MM.1S (cell line): ENCODE measurements at regions not wholly inside any gene's neighbourhood (a gene's known extent, or its start where the extent isn't known, plus 50 kb on each side); places are given as distances from the start of the nearest gene placed in this dataset.

ENCODE experiments used
- DNase-seq: peaks from one replicate; pipeline ENCODE4 v3.0.0-alpha.2; 2015
- H2AFZ ChIP-seq: fragments of 300-600 bp; sonication (generic); 2 replicates; pipeline ENCODE4 v1.6.0; 2016; ENCODE audit warnings: antibody characterized with exemption, low read length
- H3F3A ChIP-seq: fragments of 300-600 bp; sonication (generic); 2 replicates; pipeline ENCODE4 v1.6.1; 2016; ENCODE audit warnings: mild to moderate bottlenecking, antibody characterized with exemption, low read length, moderate library complexity, mixed read lengths; ENCODE audit not compliant: insufficient read depth
- H3K27ac ChIP-seq: fragments of 300-600 bp; sonication (generic); 2 replicates; pipeline ENCODE4 v1.5.1; 2016; ENCODE audit warnings: mild to moderate bottlenecking, low read length
- H3K27me3 ChIP-seq: fragments of 300-600 bp; sonication (generic); replicated peaks from 2 replicates; pipeline ENCODE4 v1.6.0; 2016; ENCODE audit warnings: low read length; ENCODE audit not compliant: insufficient read depth
- H3K36me3 ChIP-seq: fragments of 300-600 bp; sonication (generic); replicated peaks from 2 replicates; pipeline ENCODE4 v1.6.1; 2016; ENCODE audit warnings: mild to moderate bottlenecking, low read length, mixed read lengths; ENCODE audit not compliant: insufficient read depth
- H3K4me1 ChIP-seq: fragments of 300-600 bp; sonication (generic); 2 replicates; pipeline ENCODE4 v1.6.1; 2016; ENCODE audit warnings: low read length, mixed read lengths
- H3K4me2 ChIP-seq: fragments of 300-600 bp; sonication (generic); 2 replicates; pipeline ENCODE4 v1.6.0; 2016; ENCODE audit warnings: low read depth, low read length
- H3K4me3 ChIP-seq: fragments of 300-600 bp; sonication (generic); 2 replicates; pipeline ENCODE4 v1.5.1; 2016; ENCODE audit warnings: low read length, mixed read lengths
- H3K79me2 ChIP-seq: fragments of 300-600 bp; sonication (generic); 2 replicates; pipeline ENCODE4 v1.6.1; 2016; ENCODE audit warnings: mixed run types, low read length, mixed read lengths
- H3K9ac ChIP-seq: fragments of 300-600 bp; sonication (generic); 2 replicates; pipeline ENCODE4 v1.6.1; 2016; ENCODE audit warnings: low read length, mixed read lengths
- H3K9me2 ChIP-seq: fragments of 300-600 bp; sonication (generic); replicated peaks from 2 replicates; pipeline ENCODE4 v1.6.1; 2016; ENCODE audit warnings: mild to moderate bottlenecking, low read length, mixed read lengths; ENCODE audit not compliant: insufficient read depth
- H3K9me3 ChIP-seq: fragments of 300-600 bp; sonication (generic); replicated peaks from 2 replicates; pipeline ENCODE4 v1.6.1; 2016; ENCODE audit warnings: mild to moderate bottlenecking, low read length, mixed read lengths; ENCODE audit not compliant: insufficient read depth
- H4K20me1 ChIP-seq: fragments of 300-600 bp; sonication (generic); 2 replicates; pipeline ENCODE4 v1.6.1; 2016; ENCODE audit warnings: mild to moderate bottlenecking, low read length, moderate library complexity, mixed read lengths; ENCODE audit not compliant: insufficient read depth
- CTCF ChIP-seq: fragments of 300-600 bp; sonication (generic); IDR thresholded peaks from 2 replicates; pipeline ENCODE4 v1.5.1; 2016; ENCODE audit warnings: antibody characterized with exemption, low read length, mixed read lengths
- EZH2 ChIP-seq: fragments of 300-600 bp; sonication (generic); optimal IDR thresholded peaks from 2 replicates; pipeline ENCODE3; 2017; ENCODE audit warnings: low read depth, mild to moderate bottlenecking, antibody characterized with exemption, low read length, mixed read lengths
- EZH2phosphoT487 ChIP-seq: fragments of 300-600 bp; sonication (generic); IDR thresholded peaks from 2 replicates; pipeline ENCODE4 v1.6.1; 2018; ENCODE audit warnings: antibody characterized with exemption, low read length

GRCh38 chr10:6753644-6754043, 173.6 kb upstream of the PRKCQ start:
- H3K4me2 ChIP-seq, result no peak overlapping the region

GRCh38 chr10:6751363-6751762, 171.3 kb upstream of the PRKCQ start:
- Histone ChIP-seq H3K27ac (no peak overlapping the region), H2AFZ (no peak overlapping the region), H3K4me2 (no peak overlapping the region), H3K79me2 (no peaks in the 10 kb centered on the region), H4K20me1 (no peaks in the 10 kb centered on the region), H3K27me3 (no peaks in the 10 kb centered on the region), H3F3A (no peaks in the 10 kb centered on the region), H3K36me3 (no peaks in the 10 kb centered on the region), H3K4me3 (no peak overlapping the region), H3K4me1 (no peaks in the 10 kb centered on the region), H3K9me3 (no peaks in the 10 kb centered on the region), H3K9me2 (no peaks in the 10 kb centered on the region), H3K9ac (no peak overlapping the region)
- TF ChIP-seq EZH2 (no peak), CTCF (no peak), EZH2phosphoT487 (no peak)
- DNase-seq, result no peak

More at GRCh38 chr10:6753644-6754043, 173.6 kb upstream of the PRKCQ start:
- Histone ChIP-seq H4K20me1 (no peaks in the 10 kb centered on the region), H3K27ac (no peak overlapping the region), H3K9ac (no peak overlapping the region), H3K4me3 (no peak overlapping the region), H3K79me2 (no peaks in the 10 kb centered on the region), H3K27me3 (no peaks in the 10 kb centered on the region), H3K36me3 (no peaks in the 10 kb centered on the region), H3K9me3 (no peaks in the 10 kb centered on the region), H3K9me2 (no peaks in the 10 kb centered on the region), H3K4me1 (no peaks in the 10 kb centered on the region), H3F3A (no peaks in the 10 kb centered on the region), H2AFZ (no peak overlapping the region)
- no peak for DNase-seq
- TF ChIP-seq CTCF, result no peak
- no peak for TF ChIP-seq EZH2
- TF ChIP-seq EZH2phosphoT487, result no peak

GRCh38 chr10:6748981-6749635, 169.0 kb upstream of the PRKCQ start:
- Histone ChIP-seq H3K27me3 (no peaks in the 10 kb centered on the region), H3K27ac (no peak overlapping the region), H3K9ac (no peak overlapping the region), H4K20me1 (no peaks in the 10 kb centered on the region), H3K4me1 (no peaks in the 10 kb centered on the region), H2AFZ (no peak overlapping the region), H3K9me3 (no peaks in the 10 kb centered on the region), H3K9me2 (no peaks in the 10 kb centered on the region), H3K79me2 (no peaks in the 10 kb centered on the region), H3F3A (no peaks in the 10 kb centered on the region), H3K36me3 (no peaks in the 10 kb centered on the region), H3K4me2 (no peak overlapping the region), H3K4me3 (no peak overlapping the region)
- TF ChIP-seq CTCF, result no peak
- no peak for TF ChIP-seq EZH2
- TF ChIP-seq EZH2phosphoT487, result no peak
- DNase-seq, result no peak
